ENCODE measurements at regions not wholly inside any gene's neighbourhood (a gene's known extent, or its start where the extent isn't known, plus 50 kb on each side); places are given as distances from the start of the nearest gene placed in this dataset.
"Not testable (repeated sequence)": the region's sequence is repeated elsewhere in the genome, so short reads cannot be mapped to it uniquely, and the experiment has no call there.

DNA sequence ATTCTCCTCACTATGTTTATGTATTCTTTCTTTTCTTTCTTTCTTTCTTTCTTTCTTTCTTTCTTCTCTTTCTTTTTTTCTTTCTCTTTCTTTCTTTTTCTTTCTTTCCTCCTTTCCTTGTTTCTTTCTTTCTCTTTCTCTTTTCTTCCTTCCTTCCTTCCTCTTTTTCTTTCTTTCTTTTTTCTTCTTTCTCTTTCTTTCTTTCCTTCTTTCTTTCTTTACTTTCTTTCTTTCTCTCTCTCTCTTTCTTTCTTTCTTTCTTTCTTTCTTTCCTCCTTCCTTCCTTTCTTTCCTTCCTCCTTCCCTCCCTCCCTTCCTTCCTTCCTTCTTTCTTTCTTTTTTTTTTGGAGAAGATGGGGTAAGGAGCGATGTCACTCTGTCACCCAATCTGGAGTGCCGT lies 1405.5 kb downstream of the SLITRK5 start:
- no peak for DNase-seq

GRCh38 chr13:89082623-89083022 lies 1411.5 kb downstream of the SLITRK5 start:
- DNase-seq: no peak

- not testable (repeated sequence) for DNase-seq
Measured at GRCh38 chr13:89088107-89088506, 1416.9 kb downstream of the SLITRK5 start.

DNA sequence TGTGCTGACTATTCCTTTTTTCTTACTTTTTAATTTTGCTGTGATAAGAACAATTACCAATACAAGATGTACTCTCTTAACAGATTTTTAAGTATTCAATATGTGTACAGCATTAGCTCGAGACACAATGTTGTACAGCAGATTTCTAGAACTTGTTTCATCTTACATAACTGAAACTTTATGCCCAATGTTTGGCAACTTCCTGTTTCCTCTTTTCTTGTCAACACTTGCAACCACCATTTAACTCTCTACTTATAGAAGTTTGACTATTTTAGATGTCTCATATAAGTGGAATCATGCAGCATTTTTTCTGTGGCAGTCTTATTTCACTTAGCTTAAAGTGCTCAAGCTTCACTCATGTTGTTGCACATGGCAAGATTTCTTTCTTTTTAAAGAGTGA lies 1426.8 kb downstream of the SLITRK5 start:
- no peak for DNase-seq

DNA sequence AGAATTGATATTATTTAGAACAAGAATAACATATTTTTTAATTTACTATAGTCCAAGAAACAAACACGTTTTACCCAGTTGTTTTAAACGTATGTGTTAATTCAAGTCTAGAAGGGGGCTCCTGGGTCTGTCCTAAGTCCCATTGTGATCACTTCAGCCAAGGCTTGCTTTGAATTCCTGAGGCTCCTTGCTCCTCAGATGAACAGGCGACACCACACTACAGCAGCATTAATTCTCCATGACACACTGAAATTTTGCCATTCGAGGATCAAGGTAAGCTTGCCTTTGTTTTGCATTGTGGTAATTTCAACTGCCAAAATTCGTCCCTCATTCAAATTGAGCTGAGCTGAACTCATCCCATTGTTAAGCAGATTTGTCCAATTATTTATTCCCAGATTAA lies 1442.6 kb downstream of the SLITRK5 start:
- DNase-seq: no peak

DNA sequence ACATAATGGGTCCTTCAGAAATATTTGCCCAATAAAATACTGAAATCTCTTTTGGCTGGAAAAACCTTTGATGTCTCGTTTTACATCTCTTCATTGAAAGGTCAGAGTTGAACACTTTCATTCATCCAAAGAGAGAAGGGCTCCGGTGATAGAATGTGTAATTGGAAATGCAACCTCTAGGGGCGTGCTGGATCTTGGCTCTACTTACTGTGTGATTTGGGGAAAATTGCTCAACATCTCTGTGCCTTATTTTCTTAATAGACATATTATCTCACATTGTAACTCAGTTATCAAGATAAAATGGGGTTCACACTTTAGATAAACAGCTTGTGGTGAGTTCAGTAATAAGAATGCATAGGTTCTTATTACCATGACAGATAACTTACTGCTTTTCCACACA lies 1444.1 kb downstream of the SLITRK5 start:
- no peak for DNase-seq

GRCh38 chr13:89136678-89137077 lies 1465.5 kb downstream of the SLITRK5 start:
- no peak for DNase-seq

DNA sequence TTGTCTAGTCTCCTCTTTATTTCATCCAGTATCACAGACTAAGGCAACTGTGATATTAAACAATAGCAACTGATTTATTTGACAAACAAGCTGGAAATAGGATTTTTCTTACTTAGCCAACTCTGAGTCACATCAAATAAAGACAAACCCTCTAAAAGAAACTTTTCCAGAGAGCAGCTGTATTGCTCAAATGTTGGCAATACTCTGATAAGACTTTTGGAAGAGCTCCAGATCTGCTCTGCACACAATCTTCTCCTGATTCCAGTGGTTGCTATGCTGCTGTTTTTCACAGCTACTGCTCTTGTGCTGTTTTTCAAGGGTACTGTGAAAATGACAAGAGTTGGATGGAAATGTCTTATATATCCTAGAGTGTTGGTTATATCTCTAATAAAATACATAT lies 1479.2 kb downstream of the SLITRK5 start:
- DNase-seq: no peak

- no peak for DNase-seq
Measured at GRCh38 chr13:89153941-89154340, 1482.8 kb downstream of the SLITRK5 start.

DNA sequence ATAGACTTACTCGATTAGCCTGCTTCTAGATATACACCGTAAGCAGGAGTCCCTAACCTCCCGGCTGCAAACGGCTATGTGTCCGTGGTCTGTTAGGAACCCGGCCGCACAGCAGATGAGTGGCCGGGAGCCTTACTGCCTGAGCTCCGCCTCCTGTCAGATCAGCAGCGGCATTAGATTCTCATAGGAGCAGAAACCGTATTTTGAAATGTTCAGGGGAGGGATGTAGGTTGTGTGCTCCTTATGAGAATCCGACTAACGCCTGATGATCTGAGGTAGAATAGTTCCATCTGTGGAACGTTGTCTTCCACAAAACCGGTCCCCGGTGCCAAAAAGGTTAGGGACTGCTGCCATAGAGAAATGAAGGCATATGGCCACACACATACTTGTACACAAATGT lies 1491.9 kb downstream of the SLITRK5 start:
- DNase-seq: peak; percentile 54

DNA sequence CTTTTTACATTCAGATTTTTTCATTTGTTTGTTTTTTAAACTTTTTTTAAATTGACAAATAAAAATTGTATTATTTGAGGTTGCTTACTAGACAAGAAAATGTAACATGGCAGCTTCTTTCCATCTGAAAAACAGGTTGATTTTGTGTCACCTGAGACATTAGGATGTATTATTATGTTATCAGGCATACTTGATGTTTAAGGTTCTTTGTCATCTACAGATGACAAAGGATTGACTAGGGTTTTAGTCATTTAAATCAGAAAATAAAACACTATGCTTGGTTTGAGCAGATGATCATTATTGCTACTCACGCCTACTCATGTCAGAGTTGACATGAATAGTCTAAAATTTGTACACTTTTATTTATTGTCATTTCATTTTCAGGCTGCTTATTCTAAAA lies 1494.5 kb downstream of the SLITRK5 start:
- no peak for DNase-seq

- no peak for DNase-seq
Measured at GRCh38 chr13:89169951-89170350, 1498.8 kb downstream of the SLITRK5 start.

DNA sequence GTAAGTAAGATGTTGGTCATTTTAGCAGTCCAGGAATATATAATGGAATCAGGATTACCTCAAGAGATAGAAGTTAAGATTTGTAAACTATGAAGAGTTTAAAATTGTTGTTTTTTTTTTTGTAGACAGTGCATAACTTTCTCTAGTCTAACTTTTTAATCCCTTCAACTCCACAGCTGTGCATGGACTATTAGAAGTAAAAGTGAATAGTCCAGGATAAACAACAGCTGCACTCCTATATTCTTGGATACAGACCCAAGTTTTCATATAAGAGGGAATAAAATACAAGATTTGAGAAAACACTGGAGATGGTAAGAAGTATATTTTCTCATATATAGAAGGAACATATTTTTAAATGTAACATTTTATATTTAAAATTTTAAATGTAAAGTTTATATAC lies 1509.9 kb downstream of the SLITRK5 start:
- DNase-seq: no peak

GRCh38 chr13:89199138-89199537 lies 1528.0 kb downstream of the SLITRK5 start:
- no peak for DNase-seq

DNA sequence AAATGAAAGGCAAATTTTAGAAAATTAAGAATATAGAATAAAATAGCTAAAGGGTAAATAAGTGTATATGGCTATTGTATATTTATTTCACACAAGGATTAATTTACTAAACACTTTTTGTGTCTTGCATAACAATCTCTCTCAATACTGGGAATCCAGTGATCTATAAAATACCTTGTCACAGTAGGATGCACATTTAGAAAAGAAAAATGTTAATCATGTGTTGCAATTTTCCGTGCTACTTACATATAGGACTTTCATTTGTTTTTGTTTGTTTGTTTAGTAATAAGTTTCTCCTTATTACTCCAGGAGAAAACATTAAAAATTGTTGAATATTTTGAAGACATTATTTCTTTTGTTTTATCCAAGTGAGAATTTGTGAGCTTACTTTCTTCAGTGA lies 1533.3 kb downstream of the SLITRK5 start:
- DNase-seq: no peak

DNA sequence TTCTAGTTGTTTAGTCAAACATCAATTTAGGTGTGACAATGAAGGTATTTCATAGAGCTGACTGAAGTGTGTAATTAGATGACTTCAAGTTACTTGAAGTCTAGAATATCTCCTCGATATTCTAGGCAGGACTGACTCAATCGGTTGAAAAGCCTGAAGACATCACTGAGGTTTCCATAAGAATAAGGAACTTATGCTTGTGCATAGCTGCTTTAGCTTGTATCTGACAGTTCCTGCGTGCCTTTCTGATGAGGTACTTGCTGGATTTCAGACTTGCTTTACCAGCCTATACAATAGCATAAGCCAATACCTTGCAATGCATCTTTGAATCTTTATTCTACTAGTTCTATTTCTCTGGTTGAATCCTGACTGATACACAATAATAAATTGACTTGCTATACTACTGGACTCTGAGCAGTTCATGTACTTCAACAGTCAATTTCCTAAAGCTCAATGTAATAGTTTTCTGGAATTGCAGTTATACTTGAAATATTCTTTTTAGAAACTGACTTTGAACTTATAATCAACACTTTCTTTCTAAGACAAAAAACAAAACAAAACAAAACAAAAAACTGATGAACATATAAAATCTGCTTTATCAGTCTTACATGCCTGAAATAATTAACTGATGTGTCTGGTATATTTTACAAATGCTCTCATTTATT lies 1534.8 kb downstream of the SLITRK5 start:
- DNase-seq: no peak

DNA sequence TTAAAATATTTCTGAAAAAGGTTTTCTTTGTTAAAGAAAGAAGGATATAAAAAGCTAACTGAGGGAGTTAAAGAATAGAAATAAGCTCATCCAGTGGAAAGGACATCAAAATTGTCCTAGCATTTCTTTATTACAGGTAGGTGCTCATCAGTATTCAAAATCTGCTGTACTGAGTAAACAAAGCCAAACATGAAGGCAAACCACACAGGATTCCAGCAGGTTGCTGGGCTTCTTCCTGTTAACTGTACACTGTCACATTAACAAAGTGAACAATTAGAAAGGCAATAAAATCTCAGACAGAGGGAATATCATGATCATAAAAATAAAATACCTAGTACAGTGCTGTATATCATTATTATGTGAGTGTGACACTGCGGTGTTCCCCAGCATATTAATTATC lies 1541.0 kb downstream of the SLITRK5 start:
- no peak for DNase-seq

DNA sequence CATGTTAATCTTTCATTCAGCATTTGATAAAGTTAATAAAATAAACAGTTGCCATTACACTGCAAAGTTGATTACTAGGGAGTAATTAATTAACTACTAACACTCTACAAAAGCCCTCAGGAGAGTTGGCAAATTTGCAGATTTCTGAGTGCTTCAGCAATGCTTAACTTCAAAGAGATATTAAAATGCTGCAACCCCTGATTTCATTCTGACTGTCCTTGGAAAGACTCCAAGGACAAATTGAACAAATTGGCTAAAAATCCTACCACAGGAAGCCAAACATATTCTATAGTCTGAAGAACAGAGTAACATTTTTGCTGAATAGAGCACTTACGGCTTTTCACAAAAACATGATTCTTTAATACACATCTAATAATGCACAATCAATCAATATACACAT lies 1543.0 kb downstream of the SLITRK5 start:
- no peak for DNase-seq

- DNase-seq: not testable (repeated sequence)
Measured at GRCh38 chr13:89215319-89215718, 1544.1 kb downstream of the SLITRK5 start.

GRCh38 chr13:89217813-89218212 lies 1546.6 kb downstream of the SLITRK5 start:
- DNase-seq: no peak

DNA sequence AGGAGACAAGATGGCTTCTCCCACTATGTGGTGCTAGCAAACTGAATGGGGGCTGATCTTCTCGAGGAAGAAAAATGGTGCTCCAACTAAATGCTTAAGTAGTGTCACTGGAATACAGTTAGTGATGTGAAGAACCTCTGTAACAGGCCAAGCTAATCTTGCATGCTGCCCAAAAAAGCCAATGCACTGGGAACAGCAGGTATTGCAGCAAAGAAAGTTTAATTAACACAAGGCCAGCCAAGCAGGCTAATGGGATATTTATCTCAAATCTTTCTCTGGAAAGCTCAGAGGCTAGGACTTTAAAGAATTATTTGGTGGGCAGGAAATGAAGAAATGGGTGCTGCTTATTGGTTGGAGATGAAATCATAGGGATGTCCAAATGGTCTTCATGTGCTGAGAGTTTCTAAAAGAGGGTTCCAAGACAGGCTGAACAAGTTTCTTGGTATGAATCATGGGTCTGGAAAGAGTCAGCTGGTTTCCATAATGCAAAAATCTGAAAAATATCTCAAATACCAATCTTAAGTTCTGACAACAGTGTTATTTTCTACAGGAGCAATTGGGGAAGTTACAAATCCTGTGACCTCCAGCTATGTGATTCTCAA lies 1550.5 kb downstream of the SLITRK5 start:
- DNase-seq: no peak

GRCh38 chr13:89227356-89227755 lies 1556.2 kb downstream of the SLITRK5 start:
- no peak for DNase-seq

- DNase-seq: no peak
Measured at GRCh38 chr13:89238496-89238895, 1567.3 kb downstream of the SLITRK5 start.

DNA sequence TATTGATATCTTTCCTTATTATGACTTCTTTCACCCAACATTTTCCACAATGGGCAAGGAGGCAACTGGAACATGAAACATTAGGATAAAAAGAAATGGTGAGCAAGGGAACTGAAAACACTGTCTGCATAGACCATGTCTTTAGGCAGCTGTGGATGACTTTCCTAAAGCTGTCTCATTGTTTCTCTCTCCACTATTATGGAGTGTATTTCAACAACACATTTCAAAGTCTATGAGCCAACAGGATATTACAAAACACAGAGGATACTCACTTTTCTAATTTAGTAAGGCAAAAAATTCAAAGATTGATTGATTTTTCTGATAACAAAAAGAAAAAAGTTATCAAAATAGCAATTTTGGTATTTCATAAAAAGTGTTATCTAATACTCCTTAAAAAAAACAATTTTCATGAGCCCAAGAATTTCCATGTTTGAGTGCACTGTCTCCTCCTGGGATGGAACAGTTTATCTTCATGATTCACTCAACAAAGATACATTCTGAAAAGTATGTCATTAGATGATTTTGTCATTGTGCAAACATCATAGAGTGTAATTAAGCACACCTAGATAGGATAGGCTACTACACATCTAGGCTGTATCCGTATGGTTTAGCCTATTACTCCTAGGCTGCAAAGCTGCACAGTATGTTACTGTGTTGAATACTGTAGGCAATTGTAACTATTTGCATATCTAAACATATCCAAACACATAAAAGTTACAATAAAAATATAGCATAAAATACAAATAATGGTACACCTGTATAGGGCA lies 1568.4 kb downstream of the SLITRK5 start:
- DNase-seq: no peak
